Activated naive CD4-positive, alpha-beta T cell treated with anti-CD3 and anti-CD28 coated beads for 36 hours (primary cell): ENCODE measurements at regions not wholly inside any gene's neighbourhood (a gene's known extent, or its start where the extent isn't known, plus 50 kb on each side); places are given as distances from the start of the nearest gene placed in this dataset.

Experiments
- CTCF ChIA-PET: fragments of 350-600 bp; sonication (Branson Sonifier 250); formaldehyde crosslinking; loops from one replicate; lab custom pipeline; 2021; ENCODE audit warnings: antibody characterized with exemption; lab: Charles Lee
- DNase-seq: peaks from one replicate; pipeline ENCODE4 v3.0.0-alpha.2; 2020
- H3K27ac Mint-ChIP-seq: one replicate; pipeline ENCODE4 v1.8.0; 2021; ENCODE audit warnings: mild to moderate bottlenecking, mixed read lengths
- H3K27me3 Mint-ChIP-seq: one replicate; pipeline ENCODE4 v1.8.0; 2021; ENCODE audit warnings: low read depth, mixed read lengths
- H3K36me3 Mint-ChIP-seq: one replicate; pipeline ENCODE4 v1.8.0; 2021; ENCODE audit warnings: low read depth, mixed read lengths
- H3K4me1 Mint-ChIP-seq: one replicate; pipeline ENCODE4 v1.8.0; 2021; ENCODE audit warnings: low read depth, mixed read lengths
- H3K4me3 Mint-ChIP-seq: one replicate; pipeline ENCODE4 v1.8.0; 2021; ENCODE audit warnings: mild to moderate bottlenecking, moderate library complexity, mixed read lengths
- H3K9me3 Mint-ChIP-seq: one replicate; pipeline ENCODE4 v1.8.0; 2021; ENCODE audit warnings: mixed read lengths
- intact Hi-C: fragments of 100-400 bp; cut with micrococcal nuclease; formaldehyde crosslinking; loops from one replicate; pipeline ENCODE4 v1.15.1; 2023

GRCh38 chr7:23941551-23941950 is 231.5 kb downstream of the STK31 start:
- Mint-ChIP-seq H3K27me3 (peaks cover 21% of the 10 kb centered on the region), H3K36me3 (no peaks in the 10 kb centered on the region), H3K9me3 (no peaks in the 10 kb centered on the region), H3K27ac (no peak overlapping the region), H3K4me1 (no peaks in the 10 kb centered on the region), H3K4me3 (no peak overlapping the region)
- intact Hi-C loops, result no loop called here
- DNase-seq, result no peak
- CTCF ChIA-PET, result interaction anchor here (0.9 kb wide), 1 partner anchor 75 kb away, joined by 3 read pairs; no protein-coding TSS in a partner anchor

GRCh38 chr7:23942032-23942431 is 232.0 kb downstream of the STK31 start:
- CTCF ChIA-PET, result no interaction called here
- Mint-ChIP-seq H3K4me1 (no peaks in the 10 kb centered on the region), H3K4me3 (no peak overlapping the region), H3K9me3 (peaks cover 3% of the 10 kb centered on the region), H3K36me3 (no peaks in the 10 kb centered on the region), H3K27ac (no peak overlapping the region), H3K27me3 (peaks cover 25% of the 10 kb centered on the region)
- no peak for DNase-seq
- intact Hi-C loops, result no loop called here

DNA sequence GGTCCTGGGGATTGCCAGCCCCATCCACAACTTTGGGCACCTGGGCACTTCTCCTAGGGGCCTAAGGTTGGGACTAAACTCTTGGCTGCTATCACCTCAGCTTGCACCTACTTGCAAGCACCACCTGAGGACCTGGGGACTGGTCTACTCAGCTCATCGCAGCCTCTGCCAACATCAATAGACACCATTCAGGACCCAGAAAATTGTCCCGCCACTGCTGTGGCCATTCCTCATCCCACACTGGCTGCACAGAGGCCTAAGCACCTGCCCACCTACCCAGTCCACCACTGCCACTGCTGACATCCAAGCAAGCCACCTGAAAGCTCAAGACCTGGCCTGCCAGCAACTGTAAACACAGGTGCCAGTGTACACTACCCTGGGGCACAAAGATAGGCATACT is 234.1 kb downstream of the STK31 start:
- no peaks in the 10 kb centered on the region for H3K4me1 Mint-ChIP-seq
- no peak overlapping the region for H3K27ac Mint-ChIP-seq
- CTCF ChIA-PET, result no interaction called here
- peaks cover 4% of the 10 kb centered on the region for H3K9me3 Mint-ChIP-seq
- no peak overlapping the region for H3K4me3 Mint-ChIP-seq
- no peaks in the 10 kb centered on the region for H3K36me3 Mint-ChIP-seq
- H3K27me3 Mint-ChIP-seq, result peaks cover 21% of the 10 kb centered on the region
- DNase-seq, result no peak
- intact Hi-C loops, result no loop called here

DNA sequence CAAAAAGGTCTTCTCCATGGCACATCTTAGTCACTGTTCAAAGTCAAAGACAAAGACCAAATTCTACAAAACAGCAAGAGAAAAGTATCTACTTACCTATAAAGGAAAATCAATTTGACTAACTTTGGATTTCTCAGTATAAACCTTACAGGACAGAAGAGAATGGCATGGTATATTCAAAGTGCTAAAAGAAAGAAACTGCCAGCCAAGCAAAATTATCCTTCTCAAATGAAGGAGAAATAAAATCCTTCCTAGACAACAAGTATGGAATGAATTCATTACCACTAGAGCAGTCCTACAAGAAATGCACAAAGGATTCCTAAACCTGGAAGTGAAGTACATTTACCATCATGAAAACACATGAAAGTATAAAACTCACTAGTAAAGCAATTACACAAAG is 235.5 kb downstream of the STK31 start:
- no peaks in the 10 kb centered on the region for H3K36me3 Mint-ChIP-seq
- no peak overlapping the region for H3K4me3 Mint-ChIP-seq
- DNase-seq, result no peak
- peaks cover 17% of the 10 kb centered on the region for H3K27me3 Mint-ChIP-seq
- H3K9me3 Mint-ChIP-seq, result peaks cover 4% of the 10 kb centered on the region
- intact Hi-C loops, result no loop called here
- H3K27ac Mint-ChIP-seq, result no peak overlapping the region
- CTCF ChIA-PET, result no interaction called here
- H3K4me1 Mint-ChIP-seq, result no peaks in the 10 kb centered on the region

GRCh38 chr7:23955145-23955544 is 245.1 kb downstream of the STK31 start:
- CTCF ChIA-PET, result no interaction called here
- Mint-ChIP-seq H3K27ac (no peak overlapping the region), H3K4me3 (no peak overlapping the region), H3K4me1 (no peaks in the 10 kb centered on the region), H3K9me3 (peaks cover 7% of the 10 kb centered on the region), H3K27me3 (no peaks in the 10 kb centered on the region), H3K36me3 (no peaks in the 10 kb centered on the region)
- intact Hi-C loops, result no loop called here
- DNase-seq, result no peak

- DNase-seq, result no peak
- no peaks in the 10 kb centered on the region for H3K4me1 Mint-ChIP-seq
- H3K27me3 Mint-ChIP-seq, result peaks cover 2% of the 10 kb centered on the region
- peaks cover 7% of the 10 kb centered on the region for H3K9me3 Mint-ChIP-seq
- no peaks in the 10 kb centered on the region for H3K36me3 Mint-ChIP-seq
- CTCF ChIA-PET, result no interaction called here
- no peak overlapping the region for H3K4me3 Mint-ChIP-seq
- no peak overlapping the region for H3K27ac Mint-ChIP-seq
- intact Hi-C loops, result no loop called here
Measured at GRCh38 chr7:23955600-23956149, 245.7 kb downstream of the STK31 start.

- Mint-ChIP-seq H3K27me3 (peaks cover 8% of the 10 kb centered on the region), H3K9me3 (peaks cover 7% of the 10 kb centered on the region), H3K4me1 (no peaks in the 10 kb centered on the region), H3K4me3 (no peak overlapping the region), H3K36me3 (no peaks in the 10 kb centered on the region), H3K27ac (no peak overlapping the region)
- intact Hi-C loops, result no loop called here
- CTCF ChIA-PET, result no interaction called here
- no peak for DNase-seq
Measured at GRCh38 chr7:23956772-23957576, 247.0 kb downstream of the STK31 start.

- peaks cover 12% of the 10 kb centered on the region for H3K27me3 Mint-ChIP-seq
- peaks cover 7% of the 10 kb centered on the region for H3K9me3 Mint-ChIP-seq
- intact Hi-C loops, result no loop called here
- H3K27ac Mint-ChIP-seq, result no peak overlapping the region
- CTCF ChIA-PET, result interaction anchor here (0.6 to 1.3 kb wide), 2 partner anchors 54 to 96 kb away, joined by 3 to 4 read pairs; no protein-coding TSS in a partner anchor
- no peak for DNase-seq
- no peaks in the 10 kb centered on the region for H3K36me3 Mint-ChIP-seq
- no peak overlapping the region for H3K4me3 Mint-ChIP-seq
- no peaks in the 10 kb centered on the region for H3K4me1 Mint-ChIP-seq
Measured at GRCh38 chr7:23959821-23960220, 249.8 kb downstream of the STK31 start.

DNA sequence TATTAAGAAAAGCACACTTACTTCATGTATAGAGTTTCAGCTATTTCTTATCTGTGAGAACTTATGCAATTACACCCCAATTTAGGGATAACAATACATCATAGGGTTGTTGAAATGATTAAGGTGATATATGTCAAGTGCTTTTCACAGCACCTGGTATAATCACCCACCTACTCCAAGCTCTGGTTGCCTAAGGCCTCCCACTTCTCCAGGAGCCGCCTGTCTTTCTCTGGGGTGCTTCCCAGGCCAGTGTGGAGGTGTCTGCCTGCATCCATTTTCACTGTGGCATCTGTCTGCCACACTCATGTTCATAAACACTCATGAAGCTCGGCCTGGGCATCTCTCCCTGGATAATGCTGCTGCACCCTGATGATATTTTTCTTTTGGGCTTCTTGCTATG is 250.3 kb downstream of the STK31 start:
- DNase-seq, result no peak
- no peaks in the 10 kb centered on the region for H3K36me3 Mint-ChIP-seq
- peaks cover 12% of the 10 kb centered on the region for H3K27me3 Mint-ChIP-seq
- H3K27ac Mint-ChIP-seq, result no peak overlapping the region
- H3K4me1 Mint-ChIP-seq, result no peaks in the 10 kb centered on the region
- H3K9me3 Mint-ChIP-seq, result peaks cover 5% of the 10 kb centered on the region
- intact Hi-C loops, result no loop called here
- no peak overlapping the region for H3K4me3 Mint-ChIP-seq
- CTCF ChIA-PET, result interaction anchor here (0.6 to 1.3 kb wide), 2 partner anchors 54 to 97 kb away, joined by 3 to 4 read pairs; no protein-coding TSS in a partner anchor

DNA sequence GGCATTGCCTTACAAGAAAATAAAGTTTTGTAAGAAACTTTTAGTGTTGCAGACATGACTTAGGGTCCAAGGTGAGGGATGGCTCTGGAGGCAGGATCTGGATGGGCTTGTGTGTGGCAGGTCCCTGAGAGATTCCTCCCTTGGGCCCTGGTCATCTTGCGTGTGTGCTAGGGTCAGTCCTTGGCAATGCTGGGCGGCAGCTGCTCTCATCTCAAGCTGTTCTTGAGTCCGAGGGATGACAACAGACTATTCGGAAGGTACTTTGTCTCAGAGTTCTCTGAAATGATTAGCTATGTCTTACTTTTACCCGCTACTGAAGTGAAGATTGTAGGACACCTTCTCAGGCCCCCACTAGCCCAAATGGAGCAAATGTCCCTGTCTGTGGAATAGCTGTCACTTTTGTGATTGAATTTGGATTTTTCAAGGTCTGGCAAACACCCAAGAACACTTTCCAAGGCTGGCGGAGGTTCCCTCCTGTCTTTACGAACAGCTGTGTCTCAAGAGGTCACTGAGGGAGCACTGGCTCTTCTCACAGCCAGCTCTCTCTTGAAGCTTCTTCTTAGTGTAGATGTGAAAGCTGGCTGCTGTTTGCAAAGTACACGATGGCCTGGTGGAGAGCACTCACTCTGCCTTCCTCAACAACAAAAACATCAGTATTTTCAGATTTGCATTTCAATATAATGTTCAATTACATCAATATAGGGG is 253.6 kb downstream of the STK31 start:
- Mint-ChIP-seq H3K4me3 (no peak overlapping the region), H3K4me1 (peaks cover 3% of the 10 kb centered on the region), H3K36me3 (no peaks in the 10 kb centered on the region), H3K27me3 (peaks cover 13% of the 10 kb centered on the region), H3K9me3 (no peaks in the 10 kb centered on the region), H3K27ac (no peak overlapping the region)
- DNase-seq, result no peak
- intact Hi-C loops, result no loop called here
- CTCF ChIA-PET, result no interaction called here

DNA sequence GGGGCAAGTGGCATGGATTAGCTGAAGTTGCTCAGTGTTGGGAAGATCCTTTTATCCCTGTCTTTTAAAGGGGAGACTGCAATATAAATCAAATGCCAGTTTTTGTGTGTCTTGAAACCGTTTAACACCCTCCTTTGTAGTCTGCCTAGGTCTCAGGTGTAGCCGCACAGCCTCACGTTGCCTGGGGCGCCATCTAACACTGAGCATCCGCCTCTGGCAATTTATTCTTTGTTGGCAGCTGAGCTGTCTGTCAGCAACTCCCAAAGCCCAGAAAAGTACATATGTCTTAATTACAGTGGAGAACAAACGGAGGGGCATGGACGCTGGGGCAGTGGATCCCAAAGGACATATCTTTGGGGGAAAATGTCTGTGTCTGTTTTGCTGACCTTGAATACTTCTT is 254.7 kb downstream of the STK31 start:
- no peak overlapping the region for H3K27ac Mint-ChIP-seq
- peaks cover 3% of the 10 kb centered on the region for H3K4me1 Mint-ChIP-seq
- H3K9me3 Mint-ChIP-seq, result no peaks in the 10 kb centered on the region
- intact Hi-C loops, result no loop called here
- peaks cover 13% of the 10 kb centered on the region for H3K27me3 Mint-ChIP-seq
- CTCF ChIA-PET, result no interaction called here
- no peaks in the 10 kb centered on the region for H3K36me3 Mint-ChIP-seq
- H3K4me3 Mint-ChIP-seq, result no peak overlapping the region
- DNase-seq, result no peak

GRCh38 chr7:23965296-23965695 is 255.3 kb downstream of the STK31 start:
- H3K27ac Mint-ChIP-seq, result no peak overlapping the region
- intact Hi-C loops, result no loop called here
- peaks cover 13% of the 10 kb centered on the region for H3K27me3 Mint-ChIP-seq
- no peaks in the 10 kb centered on the region for H3K9me3 Mint-ChIP-seq
- peaks cover 3% of the 10 kb centered on the region for H3K4me1 Mint-ChIP-seq
- H3K36me3 Mint-ChIP-seq, result no peaks in the 10 kb centered on the region
- CTCF ChIA-PET, result no interaction called here
- DNase-seq, result no peak
- H3K4me3 Mint-ChIP-seq, result no peak overlapping the region
